Hepatocyte (in vitro differentiated cells): ENCODE measurements at regions not wholly inside any gene's neighbourhood (a gene's known extent, or its start where the extent isn't known, plus 50 kb on each side); places are given as distances from the start of the nearest gene placed in this dataset.

Experiments used
- EZH2 ChIP-seq: fragments of 200-600 bp; sonication (generic); IDR thresholded peaks from 2 replicates; pipeline ENCODE4 v1.6.1; 2016; ENCODE audit warnings: antibody characterized with exemption, mild to moderate bottlenecking, borderline replicate concordance
- EZH2phosphoT487 ChIP-seq: fragments of 200-600 bp; sonication (generic); IDR thresholded peaks from one replicate; pipeline ENCODE4 v1.6.1; 2018; ENCODE audit warnings: antibody characterized with exemption, mild to moderate bottlenecking, low read depth, moderate library complexity; ENCODE audit not compliant: unreplicated experiment, severe bottlenecking
- TF ChIP-seq, protein P1 (sequence below): fragments of 200-600 bp; sonication (generic); IDR thresholded peaks from 2 replicates; pipeline ENCODE4 v1.5.1; 2016; ENCODE audit warnings: antibody characterized with exemption, mild to moderate bottlenecking; ENCODE audit not compliant: poor library complexity

- TF ChIP-seq, protein P1, sequence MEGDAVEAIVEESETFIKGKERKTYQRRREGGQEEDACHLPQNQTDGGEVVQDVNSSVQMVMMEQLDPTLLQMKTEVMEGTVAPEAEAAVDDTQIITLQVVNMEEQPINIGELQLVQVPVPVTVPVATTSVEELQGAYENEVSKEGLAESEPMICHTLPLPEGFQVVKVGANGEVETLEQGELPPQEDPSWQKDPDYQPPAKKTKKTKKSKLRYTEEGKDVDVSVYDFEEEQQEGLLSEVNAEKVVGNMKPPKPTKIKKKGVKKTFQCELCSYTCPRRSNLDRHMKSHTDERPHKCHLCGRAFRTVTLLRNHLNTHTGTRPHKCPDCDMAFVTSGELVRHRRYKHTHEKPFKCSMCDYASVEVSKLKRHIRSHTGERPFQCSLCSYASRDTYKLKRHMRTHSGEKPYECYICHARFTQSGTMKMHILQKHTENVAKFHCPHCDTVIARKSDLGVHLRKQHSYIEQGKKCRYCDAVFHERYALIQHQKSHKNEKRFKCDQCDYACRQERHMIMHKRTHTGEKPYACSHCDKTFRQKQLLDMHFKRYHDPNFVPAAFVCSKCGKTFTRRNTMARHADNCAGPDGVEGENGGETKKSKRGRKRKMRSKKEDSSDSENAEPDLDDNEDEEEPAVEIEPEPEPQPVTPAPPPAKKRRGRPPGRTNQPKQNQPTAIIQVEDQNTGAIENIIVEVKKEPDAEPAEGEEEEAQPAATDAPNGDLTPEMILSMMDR: no peak
- TF ChIP-seq EZH2 (no peak), EZH2phosphoT487 (no peak)
Measured at GRCh38 chr10:43808136-43808535, 159.5 kb upstream of the ZNF32 start.
